MM.1S (cell line): ENCODE measurements at regions not wholly inside any gene's neighbourhood (a gene's known extent, or its start where the extent isn't known, plus 50 kb on each side); places are given as distances from the start of the nearest gene placed in this dataset.

ENCODE experiments used
- DNase-seq: peaks from one replicate; pipeline ENCODE4 v3.0.0-alpha.2; 2015
- H2AFZ ChIP-seq: fragments of 300-600 bp; sonication (generic); 2 replicates; pipeline ENCODE4 v1.6.0; 2016; ENCODE audit warnings: antibody characterized with exemption, low read length
- H3F3A ChIP-seq: fragments of 300-600 bp; sonication (generic); 2 replicates; pipeline ENCODE4 v1.6.1; 2016; ENCODE audit warnings: mild to moderate bottlenecking, antibody characterized with exemption, low read length, moderate library complexity, mixed read lengths; ENCODE audit not compliant: insufficient read depth
- H3K27ac ChIP-seq: fragments of 300-600 bp; sonication (generic); 2 replicates; pipeline ENCODE4 v1.5.1; 2016; ENCODE audit warnings: mild to moderate bottlenecking, low read length
- H3K27me3 ChIP-seq: fragments of 300-600 bp; sonication (generic); replicated peaks from 2 replicates; pipeline ENCODE4 v1.6.0; 2016; ENCODE audit warnings: low read length; ENCODE audit not compliant: insufficient read depth
- H3K36me3 ChIP-seq: fragments of 300-600 bp; sonication (generic); replicated peaks from 2 replicates; pipeline ENCODE4 v1.6.1; 2016; ENCODE audit warnings: mild to moderate bottlenecking, low read length, mixed read lengths; ENCODE audit not compliant: insufficient read depth
- H3K4me1 ChIP-seq: fragments of 300-600 bp; sonication (generic); 2 replicates; pipeline ENCODE4 v1.6.1; 2016; ENCODE audit warnings: low read length, mixed read lengths
- H3K4me2 ChIP-seq: fragments of 300-600 bp; sonication (generic); 2 replicates; pipeline ENCODE4 v1.6.0; 2016; ENCODE audit warnings: low read depth, low read length
- H3K4me3 ChIP-seq: fragments of 300-600 bp; sonication (generic); 2 replicates; pipeline ENCODE4 v1.5.1; 2016; ENCODE audit warnings: low read length, mixed read lengths
- H3K79me2 ChIP-seq: fragments of 300-600 bp; sonication (generic); 2 replicates; pipeline ENCODE4 v1.6.1; 2016; ENCODE audit warnings: mixed run types, low read length, mixed read lengths
- H3K9ac ChIP-seq: fragments of 300-600 bp; sonication (generic); 2 replicates; pipeline ENCODE4 v1.6.1; 2016; ENCODE audit warnings: low read length, mixed read lengths
- H3K9me2 ChIP-seq: fragments of 300-600 bp; sonication (generic); replicated peaks from 2 replicates; pipeline ENCODE4 v1.6.1; 2016; ENCODE audit warnings: mild to moderate bottlenecking, low read length, mixed read lengths; ENCODE audit not compliant: insufficient read depth
- H3K9me3 ChIP-seq: fragments of 300-600 bp; sonication (generic); replicated peaks from 2 replicates; pipeline ENCODE4 v1.6.1; 2016; ENCODE audit warnings: mild to moderate bottlenecking, low read length, mixed read lengths; ENCODE audit not compliant: insufficient read depth
- H4K20me1 ChIP-seq: fragments of 300-600 bp; sonication (generic); 2 replicates; pipeline ENCODE4 v1.6.1; 2016; ENCODE audit warnings: mild to moderate bottlenecking, low read length, moderate library complexity, mixed read lengths; ENCODE audit not compliant: insufficient read depth
- CTCF ChIP-seq: fragments of 300-600 bp; sonication (generic); IDR thresholded peaks from 2 replicates; pipeline ENCODE4 v1.5.1; 2016; ENCODE audit warnings: antibody characterized with exemption, low read length, mixed read lengths
- EZH2 ChIP-seq: fragments of 300-600 bp; sonication (generic); optimal IDR thresholded peaks from 2 replicates; pipeline ENCODE3; 2017; ENCODE audit warnings: low read depth, mild to moderate bottlenecking, antibody characterized with exemption, low read length, mixed read lengths
- EZH2phosphoT487 ChIP-seq: fragments of 300-600 bp; sonication (generic); IDR thresholded peaks from 2 replicates; pipeline ENCODE4 v1.6.1; 2018; ENCODE audit warnings: antibody characterized with exemption, low read length

- H3K4me1 ChIP-seq, result no peaks in the 10 kb centered on the region
- no peaks in the 10 kb centered on the region for H4K20me1 ChIP-seq
- no peak for DNase-seq
- H3K9me2 ChIP-seq, result no peaks in the 10 kb centered on the region
- H3K36me3 ChIP-seq, result no peaks in the 10 kb centered on the region
- no peaks in the 10 kb centered on the region for H3F3A ChIP-seq
- H3K9me3 ChIP-seq, result no peaks in the 10 kb centered on the region
- H3K4me2 ChIP-seq, result no peak overlapping the region
- no peaks in the 10 kb centered on the region for H3K27me3 ChIP-seq
- no peak overlapping the region for H3K27ac ChIP-seq
- no peaks in the 10 kb centered on the region for H3K79me2 ChIP-seq
- no peak overlapping the region for H3K4me3 ChIP-seq
- H2AFZ ChIP-seq, result no peak overlapping the region
- TF ChIP-seq CTCF (no peak), EZH2 (no peak), EZH2phosphoT487 (no peak)
- no peak overlapping the region for H3K9ac ChIP-seq
These were observed 407.8 kb upstream of the CDH2 start for GRCh38 chr18:28584731-28585130.

GRCh38 chr18:28582724-28583123 lies 405.8 kb upstream of the CDH2 start:
- Histone ChIP-seq H3K79me2 (no peaks in the 10 kb centered on the region), H3K4me2 (no peak overlapping the region), H3K9me3 (no peaks in the 10 kb centered on the region), H3K9me2 (no peaks in the 10 kb centered on the region), H3K27ac (no peak overlapping the region), H3K4me3 (no peak overlapping the region), H3K36me3 (no peaks in the 10 kb centered on the region), H4K20me1 (no peaks in the 10 kb centered on the region), H3F3A (no peaks in the 10 kb centered on the region), H3K9ac (no peak overlapping the region), H2AFZ (no peak overlapping the region), H3K27me3 (no peaks in the 10 kb centered on the region), H3K4me1 (no peaks in the 10 kb centered on the region)
- DNase-seq, result no peak
- no peak for TF ChIP-seq EZH2phosphoT487
- TF ChIP-seq EZH2, result no peak
- no peak for TF ChIP-seq CTCF

GRCh38 chr18:28581521-28582071 lies 404.7 kb upstream of the CDH2 start:
- DNase-seq, result no peak
- Histone ChIP-seq H4K20me1 (no peaks in the 10 kb centered on the region), H3K9me3 (no peaks in the 10 kb centered on the region), H3K9me2 (no peaks in the 10 kb centered on the region), H3K27ac (no peak overlapping the region), H3K9ac (no peak overlapping the region), H3K79me2 (no peaks in the 10 kb centered on the region), H3F3A (no peaks in the 10 kb centered on the region), H3K4me1 (no peaks in the 10 kb centered on the region), H3K27me3 (no peaks in the 10 kb centered on the region), H3K36me3 (no peaks in the 10 kb centered on the region), H3K4me3 (no peak overlapping the region), H2AFZ (no peak overlapping the region), H3K4me2 (no peak overlapping the region)
- TF ChIP-seq EZH2, result no peak
- no peak for TF ChIP-seq EZH2phosphoT487
- TF ChIP-seq CTCF, result no peak
